ENCODE measurements at regions not wholly inside any gene's neighbourhood (a gene's known extent, or its start where the extent isn't known, plus 50 kb on each side); places are given as distances from the start of the nearest gene placed in this dataset.
"Not testable (repeated sequence)": the region's sequence is repeated elsewhere in the genome, so short reads cannot be mapped to it uniquely, and the experiment has no call there.

DNA sequence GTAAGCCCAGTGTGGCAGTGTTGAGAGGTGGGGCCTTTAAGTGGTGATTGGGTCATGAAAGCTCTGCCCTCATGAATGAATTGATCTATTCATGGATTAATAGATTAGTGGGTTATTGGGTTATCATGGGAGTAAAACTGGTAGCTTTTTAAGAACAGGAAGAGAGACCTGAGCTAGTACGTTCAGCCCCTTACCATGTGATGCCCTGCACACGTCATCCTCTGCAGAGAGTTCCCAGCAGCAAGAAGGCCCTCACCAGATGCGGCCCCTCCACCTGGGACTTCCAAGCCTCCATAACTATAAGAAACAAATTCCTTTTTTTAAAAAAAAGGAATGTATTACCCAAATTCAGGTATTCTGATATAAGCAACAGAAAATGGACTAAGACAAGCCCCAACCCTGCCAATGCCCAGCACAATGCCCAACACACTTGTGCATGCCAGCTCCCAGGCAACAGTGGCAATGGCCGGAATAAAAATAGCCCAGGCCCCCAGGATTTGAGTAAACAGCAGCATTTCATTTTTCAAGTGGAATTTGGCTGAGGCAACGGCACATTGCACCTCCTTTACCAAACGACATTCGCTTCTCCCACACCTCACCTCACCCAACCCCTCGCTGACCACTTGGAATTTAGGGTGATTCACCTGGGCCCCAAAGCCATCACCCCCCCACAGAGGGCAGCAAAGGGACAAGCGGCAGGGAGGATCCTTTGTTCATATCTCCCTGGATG, 215.9 kb downstream of the TOMM20 start:
- Histone ChIP-seq H3K9ac (ENCODE audit: low read length) (no peak overlapping the region), H3K9me3 (ENCODE audit: control insufficient read depth, low read depth, low read length) (no peaks in the 10 kb centered on the region), H3K4me3 (ENCODE audit: low read length) (no peak overlapping the region), H3K27ac (ENCODE audit: low read length) (no peak overlapping the region), H3K36me3 (ENCODE audit: control insufficient read depth, low read depth, low read length) (no peaks in the 10 kb centered on the region), H3K4me1 (ENCODE audit: control insufficient read depth, low read depth, low read length) (peaks cover 21% of the 10 kb centered on the region), H3K27me3 (ENCODE audit: control insufficient read depth, insufficient read depth, low read length) (no peaks in the 10 kb centered on the region)

DNA sequence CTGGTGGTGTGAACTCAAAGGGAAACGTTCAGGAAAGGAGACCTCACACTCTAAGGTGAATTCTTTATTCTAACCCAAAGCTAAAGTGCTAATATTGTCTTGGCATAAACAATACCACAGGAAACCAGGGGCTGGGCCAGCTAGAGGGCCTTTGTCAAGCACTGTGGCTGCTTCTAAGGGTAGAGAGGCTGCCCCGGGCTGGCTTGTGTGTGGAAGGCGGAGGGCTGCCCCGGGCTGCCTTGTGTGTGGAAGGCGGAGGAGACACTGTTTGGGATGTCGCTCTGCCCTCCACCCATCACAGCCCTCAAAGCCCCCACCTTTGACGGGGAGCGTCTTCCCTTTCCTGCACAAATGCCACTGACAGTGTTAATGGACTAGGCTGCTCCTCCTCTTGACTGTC, 216.8 kb downstream of the TOMM20 start:
- H3K27ac ChIP-seq (ENCODE audit: low read length), result no peak overlapping the region
- H3K9me3 ChIP-seq (ENCODE audit: control insufficient read depth, low read depth, low read length), result no peaks in the 10 kb centered on the region
- H3K4me3 ChIP-seq (ENCODE audit: low read length), result no peak overlapping the region
- H3K4me1 ChIP-seq (ENCODE audit: control insufficient read depth, low read depth, low read length), result peaks cover 21% of the 10 kb centered on the region
- H3K9ac ChIP-seq (ENCODE audit: low read length), result no peak overlapping the region
- no peaks in the 10 kb centered on the region for H3K27me3 ChIP-seq (ENCODE audit: control insufficient read depth, insufficient read depth, low read length)
- no peaks in the 10 kb centered on the region for H3K36me3 ChIP-seq (ENCODE audit: control insufficient read depth, low read depth, low read length)

DNA sequence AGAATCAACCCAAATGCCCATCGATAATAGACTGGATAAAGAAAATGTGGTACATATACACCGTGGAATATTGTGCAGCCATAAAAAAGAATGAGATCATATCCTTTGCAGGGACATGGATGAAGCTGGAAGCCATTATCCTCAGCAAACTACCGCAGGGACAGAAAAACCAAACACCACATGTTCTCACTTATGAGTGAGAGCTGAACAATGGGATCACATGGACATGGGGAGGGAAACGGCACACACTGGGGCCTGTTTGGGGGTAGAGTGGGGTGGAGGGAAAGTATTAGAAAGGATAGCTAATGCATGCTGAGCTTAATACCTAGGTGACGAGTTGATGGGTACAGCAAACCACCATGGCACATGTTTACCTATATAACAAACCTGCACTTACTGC, 217.5 kb downstream of the TOMM20 start:
- not testable (repeated sequence) for H3K9me3 ChIP-seq (ENCODE audit: control insufficient read depth, low read depth, low read length); H3K27me3 ChIP-seq (ENCODE audit: control insufficient read depth, insufficient read depth, low read length); H3K27ac ChIP-seq (ENCODE audit: low read length); H3K9ac ChIP-seq (ENCODE audit: low read length); H3K36me3 ChIP-seq (ENCODE audit: control insufficient read depth, low read depth, low read length); H3K4me3 ChIP-seq (ENCODE audit: low read length)
- peaks cover 21% of the 10 kb centered on the region for H3K4me1 ChIP-seq (ENCODE audit: control insufficient read depth, low read depth, low read length)

- Histone ChIP-seq H3K4me1 (ENCODE audit: control insufficient read depth, low read depth, low read length) (peaks cover 21% of the 10 kb centered on the region), H3K9me3 (ENCODE audit: control insufficient read depth, low read depth, low read length) (no peaks in the 10 kb centered on the region), H3K4me3 (ENCODE audit: low read length) (no peak overlapping the region), H3K9ac (ENCODE audit: low read length) (no peak overlapping the region), H3K36me3 (ENCODE audit: control insufficient read depth, low read depth, low read length) (no peaks in the 10 kb centered on the region), H3K27me3 (ENCODE audit: control insufficient read depth, insufficient read depth, low read length) (no peaks in the 10 kb centered on the region), H3K27ac (ENCODE audit: low read length) (no peak overlapping the region)
Measured at GRCh38 chr1:234909851-234910250, 218.8 kb downstream of the TOMM20 start.

DNA sequence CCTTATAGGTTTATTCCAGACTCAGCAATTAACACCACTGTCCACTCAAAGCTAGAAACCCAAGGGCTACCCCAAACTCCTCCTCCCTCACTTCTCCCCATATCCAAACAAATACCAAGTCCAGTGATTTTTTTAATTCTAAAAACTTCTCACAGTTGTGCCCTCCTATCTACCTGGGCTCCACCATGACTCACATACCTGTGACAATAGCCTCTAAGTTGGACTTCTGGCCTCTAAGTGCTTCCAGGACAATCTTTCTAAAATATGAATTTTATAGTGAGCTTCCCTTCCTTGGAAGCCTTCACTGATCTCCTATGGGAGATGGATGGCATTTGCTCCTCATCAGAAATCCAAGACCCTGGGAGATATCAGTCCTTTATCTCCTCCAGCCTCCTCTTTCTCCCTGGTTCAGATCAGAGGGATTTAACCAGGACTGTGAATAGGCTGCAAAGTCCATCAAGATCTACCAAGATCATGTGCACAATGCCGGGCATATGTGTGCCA, 219.3 kb downstream of the TOMM20 start:
- H3K9ac ChIP-seq (ENCODE audit: low read length), result no peak overlapping the region
- H3K4me1 ChIP-seq (ENCODE audit: control insufficient read depth, low read depth, low read length), result peaks cover 21% of the 10 kb centered on the region
- H3K36me3 ChIP-seq (ENCODE audit: control insufficient read depth, low read depth, low read length), result no peaks in the 10 kb centered on the region
- no peak overlapping the region for H3K4me3 ChIP-seq (ENCODE audit: low read length)
- no peak overlapping the region for H3K27ac ChIP-seq (ENCODE audit: low read length)
- H3K27me3 ChIP-seq (ENCODE audit: control insufficient read depth, insufficient read depth, low read length), result no peaks in the 10 kb centered on the region
- no peaks in the 10 kb centered on the region for H3K9me3 ChIP-seq (ENCODE audit: control insufficient read depth, low read depth, low read length)

GRCh38 chr1:234908571-234908970, 220.1 kb downstream of the TOMM20 start:
- H3K9ac ChIP-seq (ENCODE audit: low read length), result no peak overlapping the region

DNA sequence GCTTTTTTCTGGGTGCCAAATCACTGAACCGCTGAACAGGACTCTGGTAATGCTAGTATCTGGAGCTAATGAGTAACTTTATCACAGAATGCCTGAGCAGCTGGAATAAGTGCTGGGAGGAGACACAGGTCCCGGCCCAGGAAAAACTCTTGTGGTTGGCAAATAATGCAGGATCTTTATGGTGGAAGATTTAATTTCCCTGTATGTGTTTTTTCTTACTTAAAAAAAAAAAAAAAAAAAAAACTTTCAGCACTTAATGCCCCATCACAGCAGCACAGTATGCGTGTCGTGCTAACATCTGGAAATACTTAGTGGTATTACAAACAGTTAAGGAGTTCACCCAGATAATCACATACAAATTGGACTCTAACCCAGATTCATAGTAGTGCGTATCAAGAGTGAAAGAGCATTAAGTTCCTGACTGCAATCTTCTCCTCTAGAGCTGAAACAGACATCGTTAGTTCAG, 220.7 kb downstream of the TOMM20 start:
- Histone ChIP-seq H3K4me3 (ENCODE audit: low read length) (no peak overlapping the region), H3K4me1 (ENCODE audit: control insufficient read depth, low read depth, low read length) (peaks cover 14% of the 10 kb centered on the region)

More at GRCh38 chr1:234908571-234908970, 220.1 kb downstream of the TOMM20 start:
- Histone ChIP-seq H3K36me3 (ENCODE audit: control insufficient read depth, low read depth, low read length) (no peaks in the 10 kb centered on the region), H3K4me3 (ENCODE audit: low read length) (no peak overlapping the region), H3K4me1 (ENCODE audit: control insufficient read depth, low read depth, low read length) (peaks cover 20% of the 10 kb centered on the region), H3K27me3 (ENCODE audit: control insufficient read depth, insufficient read depth, low read length) (no peaks in the 10 kb centered on the region), H3K9me3 (ENCODE audit: control insufficient read depth, low read depth, low read length) (no peaks in the 10 kb centered on the region), H3K27ac (ENCODE audit: low read length) (no peak overlapping the region)

GRCh38 chr1:234907208-234907939, 221.3 kb downstream of the TOMM20 start:
- Histone ChIP-seq H3K4me3 (ENCODE audit: low read length) (no peak overlapping the region), H3K27me3 (ENCODE audit: control insufficient read depth, insufficient read depth, low read length) (no peaks in the 10 kb centered on the region), H3K9ac (ENCODE audit: low read length) (no peak overlapping the region), H3K27ac (ENCODE audit: low read length) (no peak overlapping the region), H3K9me3 (ENCODE audit: control insufficient read depth, low read depth, low read length) (no peaks in the 10 kb centered on the region), H3K4me1 (ENCODE audit: control insufficient read depth, low read depth, low read length) (peaks cover 8% of the 10 kb centered on the region), H3K36me3 (ENCODE audit: control insufficient read depth, low read depth, low read length) (no peaks in the 10 kb centered on the region)

More for the DNA sequence above, 220.7 kb downstream of the TOMM20 start:
- Histone ChIP-seq H3K27me3 (ENCODE audit: control insufficient read depth, insufficient read depth, low read length) (no peaks in the 10 kb centered on the region), H3K9me3 (ENCODE audit: control insufficient read depth, low read depth, low read length) (no peaks in the 10 kb centered on the region), H3K36me3 (ENCODE audit: control insufficient read depth, low read depth, low read length) (no peaks in the 10 kb centered on the region), H3K9ac (ENCODE audit: low read length) (no peak overlapping the region), H3K27ac (ENCODE audit: low read length) (no peak overlapping the region)

- H3K36me3 ChIP-seq (ENCODE audit: control insufficient read depth, low read depth, low read length), result no peaks in the 10 kb centered on the region
- H3K27me3 ChIP-seq (ENCODE audit: control insufficient read depth, insufficient read depth, low read length), result no peaks in the 10 kb centered on the region
- H3K27ac ChIP-seq (ENCODE audit: low read length), result no peak overlapping the region
- no peak overlapping the region for H3K4me3 ChIP-seq (ENCODE audit: low read length)
- no peaks in the 10 kb centered on the region for H3K9me3 ChIP-seq (ENCODE audit: control insufficient read depth, low read depth, low read length)
- H3K4me1 ChIP-seq (ENCODE audit: control insufficient read depth, low read depth, low read length), result peaks cover 2% of the 10 kb centered on the region
- H3K9ac ChIP-seq (ENCODE audit: low read length), result no peak overlapping the region
Measured at GRCh38 chr1:234906654-234907053, 222.0 kb downstream of the TOMM20 start.

GRCh38 chr1:234902774-234903547, 225.7 kb downstream of the TOMM20 start:
- Histone ChIP-seq H3K4me3 (ENCODE audit: low read length) (no peak overlapping the region), H3K27ac (ENCODE audit: low read length) (no peak overlapping the region), H3K9ac (ENCODE audit: low read length) (no peak overlapping the region), H3K36me3 (ENCODE audit: control insufficient read depth, low read depth, low read length) (no peaks in the 10 kb centered on the region), H3K27me3 (ENCODE audit: control insufficient read depth, insufficient read depth, low read length) (no peaks in the 10 kb centered on the region), H3K9me3 (ENCODE audit: control insufficient read depth, low read depth, low read length) (no peaks in the 10 kb centered on the region), H3K4me1 (ENCODE audit: control insufficient read depth, low read depth, low read length) (peaks cover 3% of the 10 kb centered on the region)

- Histone ChIP-seq H3K9ac (ENCODE audit: low read length) (no peak overlapping the region), H3K27me3 (ENCODE audit: control insufficient read depth, insufficient read depth, low read length) (no peaks in the 10 kb centered on the region), H3K27ac (ENCODE audit: low read length) (no peak overlapping the region), H3K9me3 (ENCODE audit: control insufficient read depth, low read depth, low read length) (no peaks in the 10 kb centered on the region), H3K4me1 (ENCODE audit: control insufficient read depth, low read depth, low read length) (peaks cover 3% of the 10 kb centered on the region), H3K4me3 (ENCODE audit: low read length) (no peak overlapping the region), H3K36me3 (ENCODE audit: control insufficient read depth, low read depth, low read length) (no peaks in the 10 kb centered on the region)
Measured at GRCh38 chr1:234901491-234902049, 227.1 kb downstream of the TOMM20 start.

Data from iPS-18a (cell line).